Vagina (tissue), 2 donors: ENCODE measurements at regions not wholly inside any gene's neighbourhood (a gene's known extent, or its start where the extent isn't known, plus 50 kb on each side); places are given as distances from the start of the nearest gene placed in this dataset.

Experiments used
- CTCF ChIP-seq, 3 experiments: fragments of 450-650 bp in 2 of 3; fragments of 200-600 bp in 1 of 3; sonication (generic) in 1 of 3; IDR thresholded peaks; one replicate each; pipeline ENCODE4 v1.5.1; 2017 to 2019; ENCODE audit warnings: antibody characterized with exemption in 3 of 3, mild to moderate bottlenecking in 2 of 3, moderate library complexity in 2 of 3
- POLR2A ChIP-seq, 2 donors: fragments of 450-650 bp; IDR thresholded peaks; one replicate each; pipeline ENCODE4 v1.6.1; 2017; ENCODE audit warnings: antibody characterized with exemption in 2 of 2, mild to moderate bottlenecking in 2 of 2, moderate library complexity in 2 of 2
- POLR2AphosphoS5 ChIP-seq, 2 donors: sonication (generic); formaldehyde crosslinking; IDR thresholded peaks; one replicate each; pipeline ENCODE4 v1.9.0; 2017; ENCODE audit warnings: antibody characterized with exemption in 2 of 2, mild to moderate bottlenecking in 2 of 2, low read depth in 1 of 2; ENCODE audit not compliant: insufficient read depth in 1 of 2

GRCh38 chr1:79501153-79501552, 494.6 kb upstream of the ADGRL4 start:
- TF ChIP-seq CTCF (IDR thresholded peaks at IDR 0.05) (no peak), POLR2A (IDR thresholded peaks at IDR 0.05) (no peak), POLR2AphosphoS5 (IDR thresholded peaks at IDR 0.05; ENCODE audit: insufficient read depth in 1 of 2, low read depth in 1 of 2) (no peak)
